Type B pancreatic cell (in vitro differentiated cells): ENCODE measurements at regions not wholly inside any gene's neighbourhood (a gene's known extent, or its start where the extent isn't known, plus 50 kb on each side); places are given as distances from the start of the nearest gene placed in this dataset.

ENCODE experiments used
- DNase-seq: peaks from one replicate; pipeline ENCODE4 v3.0.0; 2021; ENCODE audit warnings: mixed read lengths; ENCODE audit not compliant: unreplicated experiment; ENCODE audit errors: extremely low spot score
- H3K27ac Mint-ChIP-seq: 2 replicates; pipeline ENCODE4 v1.8.0; 2021; ENCODE audit warnings: mild to moderate bottlenecking, mixed read lengths
- H3K27me3 Mint-ChIP-seq: 2 replicates; pipeline ENCODE4 v1.8.0; 2021; ENCODE audit warnings: mixed read lengths
- H3K36me3 Mint-ChIP-seq: 2 replicates; pipeline ENCODE4 v1.8.0; 2021; ENCODE audit warnings: mixed read lengths
- H3K4me1 Mint-ChIP-seq: one replicate; pipeline ENCODE4 v1.8.0; 2021; ENCODE audit warnings: mixed read lengths; ENCODE audit not compliant: unreplicated experiment
- H3K4me3 Mint-ChIP-seq: 2 replicates; pipeline ENCODE4 v1.8.0; 2021; ENCODE audit warnings: mild to moderate bottlenecking, mixed read lengths
- H3K9me3 Mint-ChIP-seq: 2 replicates; pipeline ENCODE4 v1.8.0; 2021; ENCODE audit warnings: mixed read lengths
- CTCF ChIP-seq: fragments of 200-600 bp; sonication (generic); conservative IDR thresholded peaks from 2 replicates; pipeline ENCODE4 v1.5.0; 2021; ENCODE audit warnings: antibody characterized with exemption, mild to moderate bottlenecking

DNA sequence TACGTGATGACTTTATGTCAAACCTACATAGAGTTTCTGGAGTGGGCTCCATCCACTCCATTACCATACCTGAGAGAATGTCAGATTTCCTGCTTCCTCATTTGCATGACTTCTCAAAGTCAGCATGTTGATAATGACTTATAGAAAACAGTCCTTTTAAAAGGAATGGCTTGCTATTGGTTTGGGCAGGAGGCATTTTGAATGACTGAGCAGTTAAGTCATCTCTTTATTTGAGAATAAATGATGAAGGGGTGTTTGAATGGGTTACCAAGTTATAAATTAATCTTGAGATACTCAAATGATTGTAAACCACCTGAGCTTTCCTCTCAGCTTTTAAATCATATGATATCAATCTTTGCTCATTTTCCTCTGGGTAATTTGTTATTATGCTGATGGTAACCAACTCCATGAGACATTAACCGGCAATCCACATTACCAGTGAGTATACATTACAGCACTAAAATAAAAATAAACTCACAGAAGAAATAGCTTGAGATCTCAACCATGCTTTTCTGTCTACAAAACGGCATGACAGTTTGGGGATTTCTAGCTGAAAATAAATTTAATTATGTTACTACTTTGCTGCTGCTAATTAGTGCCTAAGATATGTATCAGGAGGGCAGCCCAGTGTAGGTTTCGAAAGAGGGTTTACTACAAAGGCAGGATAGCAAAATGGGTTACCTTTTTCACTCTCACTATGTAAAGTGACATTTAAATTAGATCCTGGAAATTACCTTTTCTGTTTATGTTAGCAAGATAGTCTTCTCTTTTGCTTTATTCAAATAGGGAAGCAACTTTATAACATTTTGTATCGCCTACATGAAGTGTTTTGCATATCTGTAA, 78.8 kb downstream of the RPS12 start:
- peaks cover 30% of the 10 kb centered on the region for H3K4me1 Mint-ChIP-seq
- H3K4me3 Mint-ChIP-seq: no peak overlapping the region
- DNase-seq: no peak
- H3K27me3 Mint-ChIP-seq: peaks cover 5% of the 10 kb centered on the region
- peaks cover 6% of the 10 kb centered on the region for H3K9me3 Mint-ChIP-seq
- peaks cover 6% of the 10 kb centered on the region for H3K36me3 Mint-ChIP-seq
- TF ChIP-seq CTCF: no peak
- H3K27ac Mint-ChIP-seq: no peak overlapping the region

DNA sequence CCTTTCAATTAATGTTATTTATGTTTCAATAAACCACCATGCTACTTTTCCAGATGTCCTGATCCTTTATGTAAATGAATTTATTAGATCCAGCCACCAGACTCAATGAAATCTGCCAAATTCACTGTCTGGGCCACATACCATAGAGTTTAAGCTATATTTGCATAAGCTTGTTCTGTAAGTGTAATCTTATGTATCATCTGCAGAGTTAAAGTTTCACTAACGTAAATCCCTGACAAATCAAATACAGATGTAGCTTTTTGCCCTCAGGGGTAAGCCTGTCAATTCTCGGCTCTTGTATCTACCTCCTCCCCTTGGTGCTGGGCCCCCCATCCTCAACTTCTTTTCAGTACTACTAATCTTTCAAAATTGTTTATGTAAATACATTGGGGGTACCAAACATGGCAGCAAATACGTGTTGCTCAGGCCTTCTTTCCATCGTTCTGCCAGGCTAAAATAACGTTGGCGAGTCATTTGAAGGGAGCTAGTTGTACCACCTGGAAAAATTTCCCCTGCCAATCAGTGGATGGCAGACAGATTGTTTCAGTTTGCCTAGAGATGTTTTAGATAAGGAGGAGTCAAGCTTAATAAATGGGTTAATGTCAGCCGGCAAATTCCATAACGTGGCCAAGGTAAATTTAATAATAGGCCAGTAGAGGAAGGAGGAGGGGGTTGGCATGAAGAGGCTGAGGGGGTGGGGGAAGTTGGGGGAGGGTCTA, 79.6 kb downstream of the RPS12 start:
- H3K27ac Mint-ChIP-seq: peak overlapping the region; percentile 24
- peaks cover 32% of the 10 kb centered on the region for H3K4me1 Mint-ChIP-seq
- peaks cover 6% of the 10 kb centered on the region for H3K9me3 Mint-ChIP-seq
- peaks cover 6% of the 10 kb centered on the region for H3K36me3 Mint-ChIP-seq
- peaks cover 5% of the 10 kb centered on the region for H3K27me3 Mint-ChIP-seq
- TF ChIP-seq CTCF: no peak
- no peak for DNase-seq
- peak overlapping the region; percentile 9 for H3K4me3 Mint-ChIP-seq

DNA sequence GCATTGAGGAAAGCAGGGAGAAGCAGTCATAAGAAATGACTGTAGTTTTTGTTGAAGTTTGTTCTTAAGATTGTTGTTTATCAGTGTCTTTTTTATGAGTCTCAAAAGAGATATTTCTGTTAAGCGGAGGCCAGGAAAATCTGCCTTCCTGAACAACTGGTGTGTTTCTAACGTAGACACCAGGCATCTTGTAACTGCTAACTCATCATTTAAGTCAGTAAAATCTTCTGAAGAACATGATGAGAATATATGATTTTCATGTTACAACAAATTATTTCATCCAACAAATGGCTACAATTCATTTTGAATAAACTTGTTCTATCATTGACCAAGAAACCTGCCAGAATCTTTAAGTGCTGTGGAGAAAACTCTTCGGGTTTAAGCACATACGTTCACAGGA, 84.0 kb downstream of the RPS12 start:
- no peak overlapping the region for H3K27ac Mint-ChIP-seq
- peaks cover 31% of the 10 kb centered on the region for H3K4me1 Mint-ChIP-seq
- no peak overlapping the region for H3K4me3 Mint-ChIP-seq
- no peak for TF ChIP-seq CTCF
- H3K36me3 Mint-ChIP-seq: no peaks in the 10 kb centered on the region
- H3K27me3 Mint-ChIP-seq: no peaks in the 10 kb centered on the region
- no peaks in the 10 kb centered on the region for H3K9me3 Mint-ChIP-seq
- no peak for DNase-seq

- Mint-ChIP-seq H3K27me3 (no peaks in the 10 kb centered on the region), H3K9me3 (no peaks in the 10 kb centered on the region), H3K27ac (no peak overlapping the region), H3K4me3 (no peak overlapping the region), H3K36me3 (no peaks in the 10 kb centered on the region), H3K4me1 (peaks cover 9% of the 10 kb centered on the region)
- DNase-seq: no peak
- TF ChIP-seq CTCF: no peak
Measured at GRCh38 chr6:132900849-132901248, 86.5 kb downstream of the RPS12 start.

- no peak for DNase-seq
- no peak for TF ChIP-seq CTCF
- Mint-ChIP-seq H3K27me3 (peaks cover 2% of the 10 kb centered on the region), H3K4me1 (peaks cover 13% of the 10 kb centered on the region), H3K36me3 (no peaks in the 10 kb centered on the region), H3K9me3 (no peaks in the 10 kb centered on the region), H3K4me3 (no peak overlapping the region), H3K27ac (no peak overlapping the region)
Measured at GRCh38 chr6:132902901-132903300, 88.5 kb downstream of the RPS12 start.
